Stimulated activated effector memory CD8-positive, alpha-beta T cell treated with anti-CD3 and anti-CD28 coated beads, Interleukin-12 subunit alpha, Interleukin-12 subunit beta, amount 100 ng/mL, for 72 hours (primary cell): ENCODE measurements at regions not wholly inside any gene's neighbourhood (a gene's known extent, or its start where the extent isn't known, plus 50 kb on each side); places are given as distances from the start of the nearest gene placed in this dataset.

Experiments used
- ATAC-seq: fragments of 150-1000 bp; cut with Tn5 transposase; 2 replicates; pipeline ENCODE4 v1.10.0; 2021
- DNase-seq, 2 donors: peaks; one replicate each; pipeline ENCODE4 v3.0.0; 2021 to 2022; ENCODE audit warnings: low spot score in 2 of 2
- H3K27ac Mint-ChIP-seq: one replicate; pipeline ENCODE4 v1.8.0; 2022; ENCODE audit warnings: mild to moderate bottlenecking, mixed read lengths
- H3K36me3 Mint-ChIP-seq: one replicate; pipeline ENCODE4 v1.8.0; 2022; ENCODE audit warnings: mild to moderate bottlenecking, mixed read lengths
- H3K4me1 Mint-ChIP-seq: one replicate; pipeline ENCODE4 v1.8.0; 2022; ENCODE audit warnings: mixed read lengths
- H3K4me3 Mint-ChIP-seq: one replicate; pipeline ENCODE4 v1.8.0; 2022; ENCODE audit warnings: mild to moderate bottlenecking, mixed read lengths
- H3K9me3 Mint-ChIP-seq: one replicate; pipeline ENCODE4 v1.8.0; 2022; ENCODE audit warnings: mixed read lengths

GRCh38 chr18:75496151-75496550, 68.6 kb upstream of the SMIM21 start:
- H3K4me1 Mint-ChIP-seq: no peaks in the 10 kb centered on the region
- DNase-seq: no peak
- H3K36me3 Mint-ChIP-seq: no peaks in the 10 kb centered on the region
- no peaks in the 10 kb centered on the region for H3K9me3 Mint-ChIP-seq
- H3K27ac Mint-ChIP-seq: no peak overlapping the region
- no peak overlapping the region for H3K4me3 Mint-ChIP-seq
- ATAC-seq: no peak

GRCh38 chr18:75492852-75493251, 65.3 kb upstream of the SMIM21 start:
- no peaks in the 10 kb centered on the region for H3K4me1 Mint-ChIP-seq
- no peak overlapping the region for H3K4me3 Mint-ChIP-seq
- no peak overlapping the region for H3K27ac Mint-ChIP-seq
- no peaks in the 10 kb centered on the region for H3K9me3 Mint-ChIP-seq
- DNase-seq (no peak), ATAC-seq (no peak)
- no peaks in the 10 kb centered on the region for H3K36me3 Mint-ChIP-seq

- DNase-seq: no peak
Measured at GRCh38 chr18:75491361-75491760, 63.9 kb upstream of the SMIM21 start.

GRCh38 chr18:75489493-75490190, 62.1 kb upstream of the SMIM21 start:
- ATAC-seq: no peak

More at GRCh38 chr18:75491361-75491760, 63.9 kb upstream of the SMIM21 start:
- no peak overlapping the region for H3K27ac Mint-ChIP-seq
- no peaks in the 10 kb centered on the region for H3K4me1 Mint-ChIP-seq
- H3K4me3 Mint-ChIP-seq: no peak overlapping the region
- H3K36me3 Mint-ChIP-seq: no peaks in the 10 kb centered on the region
- no peaks in the 10 kb centered on the region for H3K9me3 Mint-ChIP-seq
- ATAC-seq: no peak

GRCh38 chr18:75483662-75484061, 56.2 kb upstream of the SMIM21 start:
- Mint-ChIP-seq H3K4me3 (no peak overlapping the region), H3K4me1 (no peaks in the 10 kb centered on the region), H3K27ac (no peak overlapping the region), H3K9me3 (no peaks in the 10 kb centered on the region), H3K36me3 (no peaks in the 10 kb centered on the region)
- DNase-seq (no peak), ATAC-seq (no peak)

More at GRCh38 chr18:75489493-75490190, 62.1 kb upstream of the SMIM21 start:
- DNase-seq: no peak
- no peak overlapping the region for H3K4me3 Mint-ChIP-seq
- no peaks in the 10 kb centered on the region for H3K9me3 Mint-ChIP-seq
- no peaks in the 10 kb centered on the region for H3K4me1 Mint-ChIP-seq
- no peak overlapping the region for H3K27ac Mint-ChIP-seq
- no peaks in the 10 kb centered on the region for H3K36me3 Mint-ChIP-seq

GRCh38 chr18:75482880-75483279, 55.4 kb upstream of the SMIM21 start:
- Mint-ChIP-seq H3K9me3 (no peaks in the 10 kb centered on the region), H3K36me3 (no peaks in the 10 kb centered on the region), H3K27ac (no peak overlapping the region), H3K4me3 (no peak overlapping the region), H3K4me1 (no peaks in the 10 kb centered on the region)
- no peak for ATAC-seq
- DNase-seq: no peak

GRCh38 chr18:75480487-75480886, 53.0 kb upstream of the SMIM21 start:
- no peaks in the 10 kb centered on the region for H3K4me1 Mint-ChIP-seq
- H3K4me3 Mint-ChIP-seq: no peak overlapping the region
- ATAC-seq (no peak), DNase-seq (no peak)
- H3K9me3 Mint-ChIP-seq: no peaks in the 10 kb centered on the region
- no peaks in the 10 kb centered on the region for H3K36me3 Mint-ChIP-seq
- no peak overlapping the region for H3K27ac Mint-ChIP-seq

- Mint-ChIP-seq H3K4me3 (no peak overlapping the region), H3K4me1 (no peaks in the 10 kb centered on the region), H3K9me3 (no peaks in the 10 kb centered on the region), H3K36me3 (no peaks in the 10 kb centered on the region), H3K27ac (no peak overlapping the region)
- ATAC-seq (peak; percentile 67), DNase-seq (no peak)
Measured at GRCh38 chr18:75478996-75479880, 51.7 kb upstream of the SMIM21 start.

- no peaks in the 10 kb centered on the region for H3K4me1 Mint-ChIP-seq
- DNase-seq (no peak), ATAC-seq (no peak)
- no peak overlapping the region for H3K4me3 Mint-ChIP-seq
- no peaks in the 10 kb centered on the region for H3K9me3 Mint-ChIP-seq
- no peak overlapping the region for H3K27ac Mint-ChIP-seq
- no peaks in the 10 kb centered on the region for H3K36me3 Mint-ChIP-seq
Measured at GRCh38 chr18:75477900-75478299, 50.4 kb upstream of the SMIM21 start.
